H1 (cell line): ENCODE measurements at regions not wholly inside any gene's neighbourhood (a gene's known extent, or its start where the extent isn't known, plus 50 kb on each side); places are given as distances from the start of the nearest gene placed in this dataset.

Experiments
- CTCF ChIA-PET: fragments of 300-600 bp; sonication (Branson Sonifier 250); formaldehyde crosslinking; loops from one replicate; lab custom pipeline; 2021; ENCODE audit not compliant: partially characterized antibody; lab: Charles Lee
- POLR2A ChIA-PET: fragments of 300-600 bp; sonication (Branson Sonifier 250); formaldehyde crosslinking; loops from one replicate; lab custom pipeline; 2021; ENCODE audit warnings: inconsistent platforms; ENCODE audit not compliant: partially characterized antibody; lab: Charles Lee
- DNase-seq, 2 experiments: peaks; one replicate each; pipeline versions ENCODE4 v3.0.0 to v3.0.0-alpha.2; 2010 to 2022; ENCODE audit warnings: low spot score in 2 of 2, low read depth in 1 of 2, mixed read lengths in 1 of 2
- FAIRE-seq: peaks from 2 replicates; lab custom pipeline; 2011; peaks lifted over from hg19 to GRCh38; lab: Jason Lieb, UNC
- H2AFZ ChIP-seq: 2 replicates; pipeline ENCODE4 v1.8.1; 2012; ENCODE audit warnings: low read length, inconsistent platforms
- H2AK5ac ChIP-seq: 2 replicates; pipeline ENCODE4 v1.6.1; 2013; ENCODE audit warnings: low read depth, low read length
- H2BK120ac ChIP-seq: replicated peaks from 2 replicates; pipeline ENCODE3; 2013; ENCODE audit warnings: low read depth, low read length, inconsistent platforms
- H2BK12ac ChIP-seq: 2 replicates; pipeline ENCODE4 v1.6.1; 2013; ENCODE audit warnings: low read depth, low read length
- H2BK15ac ChIP-seq: 2 replicates; pipeline ENCODE4 v1.6.1; 2013; ENCODE audit warnings: low read length
- H2BK20ac ChIP-seq: 2 replicates; pipeline ENCODE4 v1.6.1; 2013; ENCODE audit warnings: low read length
- H2BK5ac ChIP-seq: 2 replicates; pipeline ENCODE4 v1.6.1; 2013; ENCODE audit warnings: low read depth, low read length
- H3K14ac ChIP-seq: 2 replicates; pipeline ENCODE4 v1.6.1; 2013; ENCODE audit warnings: inconsistent platforms; ENCODE audit not compliant: insufficient read length
- H3K18ac ChIP-seq: 2 replicates; pipeline ENCODE4 v1.6.1; 2013; ENCODE audit warnings: low read length; ENCODE audit errors: extremely low read depth
- H3K23ac ChIP-seq: 2 replicates; pipeline ENCODE4 v1.6.1; 2013; ENCODE audit warnings: inconsistent platforms; ENCODE audit not compliant: insufficient read length
- H3K23me2 ChIP-seq: 2 replicates; pipeline ENCODE4 v1.6.1; 2013; ENCODE audit warnings: low read depth, low read length
- H3K27ac ChIP-seq: 2 replicates; pipeline ENCODE4 v1.6.1; 2011; ENCODE audit warnings: low read depth, low read length, inconsistent platforms
- H3K27me3 ChIP-seq, 4 experiments: replicated peaks in 1 of 4; 1 replicate in 1 of 4; 2 replicates in 3 of 4; pipeline versions ENCODE4 v1.6.1 to v1.8.1; 2011 to 2013; ENCODE audit warnings: low read length in 3 of 4, mild to moderate bottlenecking in 3 of 4, inconsistent platforms in 2 of 4, mixed read lengths in 2 of 4, moderate library complexity in 1 of 4; ENCODE audit not compliant: control insufficient read depth in 3 of 4, insufficient read depth in 3 of 4; ENCODE audit errors: extremely low read depth in 1 of 4
- H3K36me3 ChIP-seq, 4 experiments: 2 replicates each; pipeline versions ENCODE4 v1.6.1 to v1.8.1; 2011 to 2013; ENCODE audit warnings: mild to moderate bottlenecking in 4 of 4, low read length in 3 of 4, moderate library complexity in 2 of 4, control low read depth in 1 of 4, inconsistent platforms in 1 of 4; ENCODE audit not compliant: insufficient read depth in 4 of 4, control insufficient read depth in 2 of 4
- H3K4ac ChIP-seq: replicated peaks from 2 replicates; pipeline ENCODE3; 2013; ENCODE audit warnings: low read length, low read depth, mixed read lengths, inconsistent platforms; ENCODE audit not compliant: insufficient read length
- H3K4me1 ChIP-seq, 4 experiments: replicated peaks in 1 of 4; 1 replicate in 1 of 4; 2 replicates in 3 of 4; pipeline versions ENCODE4 v1.6.1 to v1.8.1; 2011 to 2013; ENCODE audit warnings: low read length in 3 of 4, inconsistent platforms in 2 of 4, mixed read lengths in 1 of 4; ENCODE audit not compliant: insufficient read depth in 4 of 4, control insufficient read depth in 3 of 4
- H3K4me2 ChIP-seq, 2 experiments: 2 replicates each; pipeline versions ENCODE4 v1.6.1 to v1.8.1; 2011 to 2013; ENCODE audit warnings: low read depth in 2 of 2, low read length in 2 of 2, control low read depth in 1 of 2, inconsistent platforms in 1 of 2, mild to moderate bottlenecking in 1 of 2; ENCODE audit not compliant: insufficient read depth in 1 of 2
- H3K4me3 ChIP-seq, 4 experiments: fragments of 200-600, 300-600 bp in 1 of 4; sonication (generic), shearing (Covaris generic), sonication (Bioruptor Twin) in 1 of 4; 2 replicates each; pipeline versions ENCODE4 v1.5.1 to v1.8.1; 2011 to 2016; ENCODE audit warnings: low read length in 4 of 4, low read depth in 3 of 4, control low read depth in 2 of 4, inconsistent platforms in 2 of 4, mild to moderate bottlenecking in 2 of 4, mixed read lengths in 1 of 4, moderate library complexity in 1 of 4; ENCODE audit not compliant: insufficient read depth in 2 of 4; ENCODE audit errors: extremely low read depth in 1 of 4
- H3K56ac ChIP-seq: replicated peaks from 2 replicates; pipeline ENCODE3; 2013; ENCODE audit warnings: low read depth, mild to moderate bottlenecking, mixed read lengths, low read length, inconsistent platforms; ENCODE audit not compliant: insufficient read length
- H3K79me1 ChIP-seq: 2 replicates; pipeline ENCODE4 v1.6.1; 2013; ENCODE audit warnings: low read depth, low read length, control low read depth
- H3K79me2 ChIP-seq, 2 experiments: 2 replicates each; pipeline versions ENCODE4 v1.6.1 to v1.8.1; 2012 to 2013; ENCODE audit warnings: low read length in 2 of 2, mild to moderate bottlenecking in 2 of 2, inconsistent platforms in 1 of 2; ENCODE audit not compliant: insufficient read depth in 2 of 2, control insufficient read depth in 1 of 2
- H3K9ac ChIP-seq, 4 experiments: replicated peaks in 1 of 4; 1 replicate in 1 of 4; 2 replicates in 3 of 4; pipeline versions ENCODE4 v1.6.1 to v1.8.1; 2011 to 2013; ENCODE audit warnings: low read depth in 3 of 4, low read length in 3 of 4, control low read depth in 2 of 4, mild to moderate bottlenecking in 2 of 4, moderate library complexity in 2 of 4, inconsistent platforms in 1 of 4; ENCODE audit errors: extremely low read depth in 1 of 4
- H3K9me3 ChIP-seq, 2 experiments: 2 replicates each; pipeline versions ENCODE4 v1.6.1 to v1.8.1; 2012 to 2013; ENCODE audit warnings: mild to moderate bottlenecking in 2 of 2, moderate library complexity in 2 of 2, control low read depth in 1 of 2, inconsistent platforms in 1 of 2, low read depth in 1 of 2, low read length in 1 of 2, mixed read lengths in 1 of 2; ENCODE audit not compliant: insufficient read depth in 2 of 2
- H4K20me1 ChIP-seq, 2 experiments: replicated peaks in 1 of 2; 2 replicates each; pipeline versions ENCODE3 to v1.8.1; 2011 to 2013; ENCODE audit warnings: inconsistent platforms in 2 of 2, low read length in 2 of 2, mild to moderate bottlenecking in 1 of 2; ENCODE audit not compliant: insufficient read depth in 2 of 2, control insufficient read depth in 1 of 2
- H4K5ac ChIP-seq: 2 replicates; pipeline ENCODE4 v1.6.1; 2013; ENCODE audit warnings: low read length, low read depth, mixed read lengths, inconsistent platforms; ENCODE audit not compliant: insufficient read length
- H4K8ac ChIP-seq: 2 replicates; pipeline ENCODE4 v1.8.0; 2013; ENCODE audit warnings: mild to moderate bottlenecking, moderate library complexity, low read length, inconsistent platforms; ENCODE audit not compliant: insufficient read depth; ENCODE audit errors: extremely low read depth
- H4K91ac ChIP-seq: replicated peaks from 2 replicates; pipeline ENCODE3; 2013; ENCODE audit warnings: low read length, mixed read lengths, inconsistent platforms; ENCODE audit not compliant: insufficient read length
- EZH2 ChIP-seq: fragments of 200-600 bp; sonication (generic); IDR thresholded peaks from 2 replicates; pipeline ENCODE4 v1.7.1; 2012; ENCODE audit warnings: low read depth, mild to moderate bottlenecking, moderate library complexity, low read length, inconsistent platforms; ENCODE audit not compliant: severe bottlenecking
- FOSL1 ChIP-seq: IDR thresholded peaks from 2 replicates; pipeline ENCODE4 v1.6.1; 2011; ENCODE audit warnings: mild to moderate bottlenecking, low read depth, low read length, moderate library complexity; ENCODE audit not compliant: insufficient read depth
- GTF2F1 ChIP-seq: IDR thresholded peaks from 2 replicates; pipeline ENCODE4 v1.6.1; 2012; ENCODE audit warnings: low read depth, low read length, improper control_type of control experiment, borderline replicate concordance
- HDAC2 ChIP-seq, 2 experiments: fragments of 300-600 bp in 1 of 2; sonication (generic) in 1 of 2; IDR thresholded peaks; 2 replicates each; pipeline ENCODE4 v1.6.1; 2011 to 2012; ENCODE audit warnings: low read depth in 2 of 2, low read length in 2 of 2, mild to moderate bottlenecking in 2 of 2, moderate library complexity in 2 of 2, borderline replicate concordance in 1 of 2, inconsistent platforms in 1 of 2
- KDM5A ChIP-seq: fragments of 200-600 bp; IDR thresholded peaks from 2 replicates; pipeline ENCODE4 v1.7.1; 2012; ENCODE audit warnings: mild to moderate bottlenecking, low read length, inconsistent platforms, mixed read lengths
- NRF1 ChIP-seq: IDR thresholded peaks from 2 replicates; pipeline ENCODE4 v1.6.1; 2011; ENCODE audit warnings: mild to moderate bottlenecking, low read depth, low read length, improper control_type of control experiment
- PHF8 ChIP-seq: fragments of 200-600 bp; sonication (generic); conservative IDR thresholded peaks from 2 replicates; pipeline ENCODE4 v1.7.1; 2012; ENCODE audit warnings: low read depth, mild to moderate bottlenecking, inconsistent platforms, low read length, moderate library complexity
- RBBP5 ChIP-seq: IDR thresholded peaks from 2 replicates; pipeline ENCODE4 v1.7.1; 2012; ENCODE audit warnings: low read depth, mild to moderate bottlenecking, inconsistent platforms, low read length, moderate library complexity, borderline replicate concordance
- SP2 ChIP-seq: IDR thresholded peaks from 2 replicates; pipeline ENCODE4 v1.6.1; 2012; ENCODE audit warnings: mild to moderate bottlenecking, low read length, inconsistent platforms
- YY1 ChIP-seq: IDR thresholded peaks from 2 replicates; pipeline ENCODE4 v1.6.1; 2011; ENCODE audit warnings: low read depth, mild to moderate bottlenecking, low read length
- TF ChIP-seq, protein P1 (sequence below), 3 experiments: IDR thresholded peaks; 1 replicate in 2 of 3; 2 replicates in 1 of 3; pipeline versions ENCODE4 v1.5.1 to v1.6.1; 2011; ENCODE audit warnings: low read length in 3 of 3, mild to moderate bottlenecking in 3 of 3, inconsistent platforms in 2 of 3, low read depth in 1 of 3, moderate library complexity in 1 of 3; ENCODE audit not compliant: insufficient read depth in 1 of 3; ENCODE audit errors: control extremely low read depth in 1 of 3

DNA sequence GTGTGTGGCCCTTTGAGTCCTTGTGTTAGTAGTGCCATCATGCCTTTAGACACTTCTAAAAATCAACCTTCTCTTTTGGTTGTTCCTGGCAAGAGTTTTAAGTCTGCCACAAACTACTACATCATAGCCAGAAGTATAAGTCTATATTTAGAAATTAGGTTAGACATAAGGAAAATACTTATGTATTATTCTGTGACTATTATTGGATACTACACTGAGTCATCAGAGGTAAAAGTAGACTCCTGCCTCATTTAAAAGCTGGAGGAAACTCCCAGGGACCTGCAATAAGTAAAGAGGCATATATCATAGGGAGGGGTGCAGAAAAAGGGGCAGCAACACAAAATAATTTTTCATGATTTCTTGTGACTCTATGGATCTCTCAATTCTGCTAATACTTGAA lies 99.4 kb upstream of the OSR1 start:
- Histone ChIP-seq H3K4me2 (no peak overlapping the region), H3K36me3 (no peaks in the 10 kb centered on the region), H3K4me3 (no peak overlapping the region), H3K14ac (no peak overlapping the region), H2BK120ac (no peak overlapping the region), H3K9ac (no peak overlapping the region), H3K23ac (no peak overlapping the region), H2BK15ac (no peak overlapping the region), H3K23me2 (no peaks in the 10 kb centered on the region), H4K8ac (no peak overlapping the region), H3K79me1 (no peaks in the 10 kb centered on the region), H3K4ac (no peak overlapping the region), H3K18ac (no peak overlapping the region), H3K56ac (no peak overlapping the region), H4K91ac (no peak overlapping the region), H3K9me3 (no peaks in the 10 kb centered on the region), H2BK5ac (no peak overlapping the region), H4K20me1 (no peaks in the 10 kb centered on the region), H2BK12ac (no peak overlapping the region), H2AFZ (no peak overlapping the region), H2BK20ac (no peak overlapping the region), H2AK5ac (no peak overlapping the region), H3K79me2 (no peaks in the 10 kb centered on the region), H4K5ac (no peak overlapping the region), H3K4me1 (peaks cover 0 to 20% (median 13%) of the 10 kb centered on the region in 4 experiments; a peak in 5 of 7 replicates), H3K27me3 (no peaks in the 10 kb centered on the region), H3K27ac (no peak overlapping the region)
- no peak for FAIRE-seq
- CTCF ChIA-PET, result interaction anchor here (1.5 kb wide), 2 partner anchors 97 to 145 kb away, joined by 3 to 4 read pairs; no protein-coding TSS in a partner anchor
- no peak for DNase-seq
- POLR2A ChIA-PET, result no interaction called here
- TF ChIP-seq GTF2F1, result no peak
- TF ChIP-seq, protein P1, sequence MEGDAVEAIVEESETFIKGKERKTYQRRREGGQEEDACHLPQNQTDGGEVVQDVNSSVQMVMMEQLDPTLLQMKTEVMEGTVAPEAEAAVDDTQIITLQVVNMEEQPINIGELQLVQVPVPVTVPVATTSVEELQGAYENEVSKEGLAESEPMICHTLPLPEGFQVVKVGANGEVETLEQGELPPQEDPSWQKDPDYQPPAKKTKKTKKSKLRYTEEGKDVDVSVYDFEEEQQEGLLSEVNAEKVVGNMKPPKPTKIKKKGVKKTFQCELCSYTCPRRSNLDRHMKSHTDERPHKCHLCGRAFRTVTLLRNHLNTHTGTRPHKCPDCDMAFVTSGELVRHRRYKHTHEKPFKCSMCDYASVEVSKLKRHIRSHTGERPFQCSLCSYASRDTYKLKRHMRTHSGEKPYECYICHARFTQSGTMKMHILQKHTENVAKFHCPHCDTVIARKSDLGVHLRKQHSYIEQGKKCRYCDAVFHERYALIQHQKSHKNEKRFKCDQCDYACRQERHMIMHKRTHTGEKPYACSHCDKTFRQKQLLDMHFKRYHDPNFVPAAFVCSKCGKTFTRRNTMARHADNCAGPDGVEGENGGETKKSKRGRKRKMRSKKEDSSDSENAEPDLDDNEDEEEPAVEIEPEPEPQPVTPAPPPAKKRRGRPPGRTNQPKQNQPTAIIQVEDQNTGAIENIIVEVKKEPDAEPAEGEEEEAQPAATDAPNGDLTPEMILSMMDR (IDR thresholded peaks at IDR 0.05; ENCODE audit: control extremely low read depth in 1 of 3, insufficient read depth in 1 of 3, low read depth in 1 of 3, low read length in 3 of 3), result no peak
- no peak for TF ChIP-seq YY1
- no peak for TF ChIP-seq PHF8
- no peak for TF ChIP-seq EZH2
- TF ChIP-seq NRF1, result no peak
- TF ChIP-seq FOSL1, result no peak
- no peak for TF ChIP-seq HDAC2 (IDR thresholded peaks at IDR 0.05; ENCODE audit: borderline replicate concordance in 1 of 2, low read depth in 2 of 2, low read length in 2 of 2)
- no peak for TF ChIP-seq RBBP5
- TF ChIP-seq KDM5A, result no peak
- no peak for TF ChIP-seq SP2
